Sigmoid colon (tissue), 4 donors: ENCODE measurements at regions not wholly inside any gene's neighbourhood (a gene's known extent, or its start where the extent isn't known, plus 50 kb on each side); places are given as distances from the start of the nearest gene placed in this dataset.

Source experiments
- CTCF ChIP-seq, 4 experiments: fragments of 450-650 bp in 3 of 4; fragments of 200-600 bp in 1 of 4; IDR thresholded peaks; one replicate each; pipeline ENCODE4 v1.5.1; 2016 to 2019; ENCODE audit warnings: antibody characterized with exemption in 4 of 4, mild to moderate bottlenecking in 3 of 4, moderate library complexity in 2 of 4
- EP300 ChIP-seq, 4 donors: sonication (generic); formaldehyde crosslinking; IDR thresholded peaks; one replicate each; pipeline ENCODE4 v1.6.1; 2017; ENCODE audit warnings: antibody characterized with exemption in 4 of 4
- POLR2AphosphoS5 ChIP-seq, 4 donors: sonication (generic); formaldehyde crosslinking; IDR thresholded peaks; one replicate each; pipeline ENCODE4 v1.6.1; 2017; ENCODE audit warnings: antibody characterized with exemption in 4 of 4

DNA sequence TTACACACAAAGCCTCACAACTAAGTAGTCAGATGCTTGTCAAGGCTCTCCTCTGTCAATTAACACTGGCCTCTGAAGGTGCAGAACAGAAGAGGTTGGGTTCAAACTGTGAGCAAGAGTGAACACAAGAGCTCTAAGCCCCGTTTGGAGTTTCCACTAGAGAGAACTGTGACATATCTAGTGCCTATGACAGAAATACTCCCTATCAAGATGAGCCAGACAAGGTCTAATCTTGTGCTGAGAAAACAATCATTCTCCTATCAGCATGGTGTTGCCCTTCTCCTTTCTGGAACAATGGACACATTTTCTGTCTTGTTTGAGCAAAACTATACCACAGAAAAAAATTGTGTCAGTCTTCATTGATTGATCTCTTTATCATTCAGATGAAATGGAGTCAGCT, 62.4 kb upstream of the CCDC71L start:
- TF ChIP-seq CTCF (IDR thresholded peaks at IDR 0.05), result no peak
- TF ChIP-seq EP300 (IDR thresholded peaks at IDR 0.05), result no peak
- no peak for TF ChIP-seq POLR2AphosphoS5 (IDR thresholded peaks at IDR 0.05)
